Activated T-cell treated with anti-CD3 and anti-CD28 coated beads, Interleukin-2, amount 50 U/mL, for 4 hours (primary cell): ENCODE measurements at regions not wholly inside any gene's neighbourhood (a gene's known extent, or its start where the extent isn't known, plus 50 kb on each side); places are given as distances from the start of the nearest gene placed in this dataset.
"Not testable (repeated sequence)": the region's sequence is repeated elsewhere in the genome, so short reads cannot be mapped to it uniquely, and the experiment has no call there.

ENCODE experiments used
- ATAC-seq, 2 donors: fragments of 200-7000 bp; cut with Tn5 transposase; one replicate each; pipeline ENCODE4 v1.10.0; 2021
- DNase-seq: peaks from one replicate; pipeline ENCODE4 v3.0.0-alpha.2; 2020
- H3K27me3 Mint-ChIP-seq: one replicate; pipeline ENCODE4 v1.8.0; 2021; ENCODE audit warnings: low read depth, mixed read lengths
- H3K36me3 Mint-ChIP-seq: one replicate; pipeline ENCODE4 v1.8.0; 2022; ENCODE audit warnings: mixed read lengths; ENCODE audit not compliant: insufficient read depth
- H3K4me1 Mint-ChIP-seq: one replicate; pipeline ENCODE4 v1.8.0; 2021; ENCODE audit warnings: low read depth, mixed read lengths
- H3K4me3 Mint-ChIP-seq: one replicate; pipeline ENCODE4 v1.8.0; 2021; ENCODE audit warnings: mild to moderate bottlenecking, moderate library complexity, mixed read lengths
- H3K9me3 Mint-ChIP-seq: one replicate; pipeline ENCODE4 v1.8.0; 2021; ENCODE audit warnings: mixed read lengths

DNA sequence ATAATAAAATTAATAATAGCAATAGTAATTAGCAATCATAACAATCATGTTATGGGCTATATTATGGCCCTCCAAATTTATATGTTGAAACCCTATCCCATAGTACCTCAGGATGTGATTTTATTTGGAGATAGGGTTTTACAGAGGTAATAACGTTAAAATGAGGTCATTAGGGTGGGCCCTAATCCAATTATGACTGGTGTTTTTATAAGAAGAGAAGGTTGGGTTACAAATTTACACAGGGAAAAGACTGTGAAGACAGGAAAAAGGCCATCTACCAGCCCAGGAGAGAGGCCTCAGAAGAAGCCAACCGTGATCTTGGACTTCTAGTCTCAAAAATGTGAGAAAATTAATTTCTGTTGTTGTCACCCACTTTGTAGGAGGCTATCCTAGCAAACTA lies 353.1 kb downstream of the CHL1 start:
- ATAC-seq, result no peak
- no peak overlapping the region for H3K4me3 Mint-ChIP-seq
- no peaks in the 10 kb centered on the region for H3K27me3 Mint-ChIP-seq
- peaks cover 3% of the 10 kb centered on the region for H3K9me3 Mint-ChIP-seq
- DNase-seq, result no peak
- H3K36me3 Mint-ChIP-seq, result no peaks in the 10 kb centered on the region
- H3K4me1 Mint-ChIP-seq, result no peaks in the 10 kb centered on the region

GRCh38 chr3:550471-550870 lies 353.9 kb downstream of the CHL1 start:
- H3K27me3 Mint-ChIP-seq, result no peaks in the 10 kb centered on the region
- no peaks in the 10 kb centered on the region for H3K36me3 Mint-ChIP-seq
- no peak for DNase-seq
- H3K4me1 Mint-ChIP-seq, result no peaks in the 10 kb centered on the region
- H3K4me3 Mint-ChIP-seq, result no peak overlapping the region
- no peak for ATAC-seq
- H3K9me3 Mint-ChIP-seq, result peaks cover 3% of the 10 kb centered on the region

DNA sequence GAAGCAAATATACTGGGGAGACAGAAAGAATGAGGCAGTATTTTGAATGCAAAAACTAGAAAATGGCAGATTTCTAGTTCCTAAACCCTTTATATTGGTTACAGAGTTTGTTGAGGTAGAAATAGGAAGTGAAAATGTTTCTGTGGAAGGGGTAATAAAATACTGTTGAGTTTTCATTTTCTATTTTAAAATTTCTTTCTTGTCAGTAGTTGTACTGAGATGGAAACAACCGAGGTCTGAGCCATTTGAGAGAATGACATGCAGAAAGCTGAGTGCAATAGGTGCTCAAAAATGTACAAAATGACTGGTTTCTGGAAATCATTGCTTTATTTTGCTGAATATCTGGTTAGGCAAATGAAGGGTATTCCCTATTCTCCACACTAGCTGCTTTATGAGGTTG lies 361.4 kb downstream of the CHL1 start:
- Mint-ChIP-seq H3K4me1 (no peaks in the 10 kb centered on the region), H3K9me3 (peaks cover 11% of the 10 kb centered on the region), H3K4me3 (no peak overlapping the region), H3K27me3 (no peaks in the 10 kb centered on the region), H3K36me3 (no peaks in the 10 kb centered on the region)
- DNase-seq (no peak), ATAC-seq (no peak)

GRCh38 chr3:567488-568185 lies 371.1 kb downstream of the CHL1 start:
- ATAC-seq (no peak), DNase-seq (no peak)
- Mint-ChIP-seq H3K9me3 (peaks cover 8% of the 10 kb centered on the region), H3K4me3 (no peak overlapping the region), H3K36me3 (no peaks in the 10 kb centered on the region), H3K27me3 (peaks cover 2% of the 10 kb centered on the region), H3K4me1 (no peaks in the 10 kb centered on the region)

GRCh38 chr3:579529-579928 lies 383.0 kb downstream of the CHL1 start:
- H3K27me3 Mint-ChIP-seq, H3K4me3 Mint-ChIP-seq, H3K36me3 Mint-ChIP-seq, DNase-seq, H3K4me1 Mint-ChIP-seq, H3K9me3 Mint-ChIP-seq, ATAC-seq: not testable (repeated sequence)

DNA sequence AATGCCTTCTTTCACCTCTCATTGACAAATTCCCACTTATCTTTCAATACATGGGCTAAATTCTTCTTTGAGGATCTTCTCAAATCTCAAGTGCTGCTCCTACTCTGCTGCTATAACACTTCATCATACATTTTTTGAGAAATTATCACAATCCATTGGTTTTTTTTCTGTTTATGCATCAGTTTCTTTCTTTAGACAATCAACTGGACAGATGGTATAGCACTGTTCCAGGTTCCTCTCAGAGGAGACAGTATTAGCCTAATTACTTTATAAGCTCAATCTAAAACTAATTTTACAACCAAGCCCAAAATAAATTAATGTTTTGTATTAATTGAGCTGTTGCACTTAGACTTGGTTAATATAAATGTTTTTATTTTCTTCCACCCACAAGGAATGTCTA lies 392.5 kb downstream of the CHL1 start:
- not testable (repeated sequence) for H3K4me3 Mint-ChIP-seq, ATAC-seq, H3K4me1 Mint-ChIP-seq, H3K9me3 Mint-ChIP-seq, H3K36me3 Mint-ChIP-seq, DNase-seq, H3K27me3 Mint-ChIP-seq

GRCh38 chr3:597304-597703 lies 400.7 kb downstream of the CHL1 start:
- not testable (repeated sequence) for H3K9me3 Mint-ChIP-seq, H3K4me3 Mint-ChIP-seq, DNase-seq, H3K36me3 Mint-ChIP-seq, H3K27me3 Mint-ChIP-seq, H3K4me1 Mint-ChIP-seq, ATAC-seq

DNA sequence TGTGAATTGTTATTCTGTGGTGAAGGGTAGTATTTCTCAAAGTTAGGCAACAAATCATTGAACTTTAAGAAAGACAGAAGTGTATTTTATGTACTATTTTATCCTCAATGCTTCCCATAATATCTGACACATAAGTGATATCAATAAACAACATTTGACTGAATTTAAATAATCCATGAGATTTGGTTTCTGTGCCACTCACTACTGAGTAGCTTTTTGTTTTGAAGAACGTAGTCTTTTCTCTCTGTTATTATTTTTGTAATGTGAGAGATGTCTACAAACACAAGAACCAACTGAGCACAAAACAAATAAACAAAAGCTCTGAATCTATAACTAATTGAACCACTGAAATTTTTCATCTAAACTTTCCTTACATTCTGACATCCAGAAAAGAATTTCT lies 401.2 kb downstream of the CHL1 start:
- H3K27me3 Mint-ChIP-seq, H3K4me1 Mint-ChIP-seq: not testable (repeated sequence)

GRCh38 chr3:607480-607879 lies 410.9 kb downstream of the CHL1 start:
- H3K4me3 Mint-ChIP-seq, H3K27me3 Mint-ChIP-seq, DNase-seq, H3K36me3 Mint-ChIP-seq, H3K4me1 Mint-ChIP-seq, H3K9me3 Mint-ChIP-seq, ATAC-seq: not testable (repeated sequence)

More for the DNA sequence above, 401.2 kb downstream of the CHL1 start:
- ATAC-seq, H3K4me3 Mint-ChIP-seq, H3K36me3 Mint-ChIP-seq, H3K9me3 Mint-ChIP-seq, DNase-seq: not testable (repeated sequence)

GRCh38 chr3:621714-622113 lies 425.2 kb downstream of the CHL1 start:
- DNase-seq, result no peak
- Mint-ChIP-seq H3K27me3 (no peaks in the 10 kb centered on the region), H3K9me3 (no peaks in the 10 kb centered on the region), H3K4me3 (no peak overlapping the region), H3K4me1 (no peaks in the 10 kb centered on the region), H3K36me3 (no peaks in the 10 kb centered on the region)
- no peak for ATAC-seq

- Mint-ChIP-seq H3K36me3 (no peaks in the 10 kb centered on the region), H3K4me1 (no peaks in the 10 kb centered on the region), H3K4me3 (no peak overlapping the region), H3K27me3 (no peaks in the 10 kb centered on the region), H3K9me3 (no peaks in the 10 kb centered on the region)
- ATAC-seq (no peak), DNase-seq (no peak)
Measured at GRCh38 chr3:622314-622713, 425.8 kb downstream of the CHL1 start.

GRCh38 chr3:623914-624545 lies 427.5 kb downstream of the CHL1 start:
- no peaks in the 10 kb centered on the region for H3K9me3 Mint-ChIP-seq
- DNase-seq, result no peak
- ATAC-seq, result no peak
- H3K4me1 Mint-ChIP-seq, result no peaks in the 10 kb centered on the region
- H3K4me3 Mint-ChIP-seq, result no peak overlapping the region
- H3K27me3 Mint-ChIP-seq, result no peaks in the 10 kb centered on the region
- H3K36me3 Mint-ChIP-seq, result no peaks in the 10 kb centered on the region

GRCh38 chr3:632571-633170 lies 436.1 kb downstream of the CHL1 start:
- no peak for ATAC-seq
- H3K9me3 Mint-ChIP-seq, result no peaks in the 10 kb centered on the region
- H3K36me3 Mint-ChIP-seq, result no peaks in the 10 kb centered on the region
- no peaks in the 10 kb centered on the region for H3K27me3 Mint-ChIP-seq
- no peak for DNase-seq
- H3K4me1 Mint-ChIP-seq, result no peaks in the 10 kb centered on the region
- H3K4me3 Mint-ChIP-seq, result no peak overlapping the region

DNA sequence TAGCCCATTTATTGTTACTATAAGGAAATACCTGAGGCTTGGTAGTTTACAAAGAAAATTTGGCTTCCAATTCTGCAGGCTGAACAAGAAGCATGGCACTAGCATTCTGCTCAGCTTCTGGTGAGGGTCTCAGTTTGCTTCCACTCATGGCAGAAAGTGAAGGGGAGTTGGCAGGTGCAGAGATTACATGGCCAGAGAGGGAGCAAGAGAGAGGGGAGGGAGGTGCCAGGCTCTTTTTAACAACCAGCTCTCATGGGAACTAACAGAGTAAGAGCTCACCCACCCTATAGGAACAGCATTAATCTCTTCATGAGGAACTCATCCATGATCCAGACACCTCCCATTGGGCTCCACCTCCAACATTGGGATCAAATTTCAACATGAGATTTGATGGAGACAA lies 437.9 kb downstream of the CHL1 start:
- Mint-ChIP-seq H3K4me1 (no peaks in the 10 kb centered on the region), H3K27me3 (no peaks in the 10 kb centered on the region), H3K4me3 (no peak overlapping the region), H3K9me3 (no peaks in the 10 kb centered on the region), H3K36me3 (no peaks in the 10 kb centered on the region)
- ATAC-seq, result no peak
- DNase-seq, result no peak

GRCh38 chr3:635393-635792 lies 438.8 kb downstream of the CHL1 start:
- no peak for DNase-seq
- Mint-ChIP-seq H3K4me1 (no peaks in the 10 kb centered on the region), H3K4me3 (no peak overlapping the region), H3K36me3 (no peaks in the 10 kb centered on the region), H3K9me3 (no peaks in the 10 kb centered on the region), H3K27me3 (no peaks in the 10 kb centered on the region)
- ATAC-seq, result no peak
